Ovary (tissue), 7 donors: ENCODE measurements at regions not wholly inside any gene's neighbourhood (a gene's known extent, or its start where the extent isn't known, plus 50 kb on each side); places are given as distances from the start of the nearest gene placed in this dataset.

Experiments used
- DNase-seq, 5 donors: peaks; one replicate each; pipeline ENCODE4 v3.0.0-alpha.2; 2019 to 2020
- H3K27ac ChIP-seq, 2 donors: fragments of 200-600 bp; one replicate each; pipeline versions ENCODE4 v1.5.1 to v1.8.0; 2019 to 2022
- H3K27me3 ChIP-seq: fragments of 200-600 bp; one replicate; pipeline ENCODE4 v1.8.0; 2022
- H3K36me3 ChIP-seq: fragments of 200-600 bp; sonication (generic); one replicate; pipeline ENCODE4 v1.5.1; 2019
- H3K4me1 ChIP-seq: one replicate; pipeline ENCODE4 v1.8.1; 2013; ENCODE audit warnings: mild to moderate bottlenecking, moderate library complexity; ENCODE audit not compliant: insufficient read depth
- H3K4me3 ChIP-seq: fragments of 200-600 bp; sonication (generic); one replicate; pipeline ENCODE4 v1.5.1; 2017
- H3K9me3 ChIP-seq, 2 donors: fragments of 200-600 bp in 1 of 2; sonication (generic) in 1 of 2; one replicate each; pipeline versions ENCODE4 v1.5.1 to v1.8.1; 2013 to 2019; ENCODE audit warnings: mild to moderate bottlenecking in 1 of 2, moderate library complexity in 1 of 2
- CTCF ChIP-seq, 3 donors: fragments of 450-650 bp in 2 of 3; fragments of 200-600 bp in 1 of 3; IDR thresholded peaks; one replicate each; pipeline versions ENCODE4 v1.5.1 to v1.8.0; 2016 to 2022; ENCODE audit warnings: antibody characterized with exemption in 3 of 3, mild to moderate bottlenecking in 1 of 3
- EP300 ChIP-seq: sonication (generic); formaldehyde crosslinking; IDR thresholded peaks from one replicate; pipeline ENCODE4 v1.6.1; 2017; ENCODE audit warnings: antibody characterized with exemption
- POLR2A ChIP-seq: fragments of 450-650 bp; IDR thresholded peaks from one replicate; pipeline ENCODE4 v1.6.1; 2017; ENCODE audit warnings: antibody characterized with exemption, mild to moderate bottlenecking, moderate library complexity
- WGBS, 3 donors: extraction: QIAGEN DNeasy Blood & Tissue Kit in 1 of 3; methylation state at CpG; one replicate each; pipeline versions ENCODE4 v1.1.5 to v1.1.7; 2013 to 2017; 5-methylcytosine and 5-hydroxymethylcytosine counted together
- intact Hi-C, 4 donors: fragments of 100-400 bp; cut with DNase I; formaldehyde crosslinking; loops; one replicate each; pipeline versions ENCODE4 v1.11.0 to v1.15.1; 2022 to 2023
- donor health status: DM: no; HTN: no; CAD: no; lungs with moderate emphysema.
- donor health status: DM: no; HTN: no; CAD: no.
- donor health status: Bipolar disorder and iron deficiency.
- donor health status: DM: no; HTN: no; CAD: no.
- donor health status: DM: yes; HTN: yes; CAD: no.

DNA sequence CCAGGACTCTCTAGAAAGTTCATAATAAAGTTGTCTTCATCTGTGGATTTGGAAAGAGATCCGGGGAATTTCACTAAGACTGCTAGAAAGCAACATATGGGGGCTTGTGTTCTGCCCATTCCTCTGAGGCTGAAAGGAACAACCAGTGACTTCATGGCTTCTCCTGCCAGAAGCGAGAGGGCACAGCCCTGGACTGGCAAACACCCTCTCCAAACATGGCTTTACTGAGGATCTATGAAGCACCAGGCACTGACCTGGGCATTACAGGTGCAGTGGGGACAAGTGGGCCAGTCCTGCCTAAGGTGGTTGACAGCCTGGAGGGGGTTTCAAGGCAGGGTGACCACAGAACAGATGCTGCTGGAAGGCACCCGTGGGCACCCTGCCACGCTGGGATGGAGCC is 185.8 kb upstream of the GPR26 start:
- TF ChIP-seq CTCF (IDR thresholded peaks at IDR 0.05) (no peak), EP300 (no peak), POLR2A (no peak)
- Histone ChIP-seq H3K9me3 (no peaks in the 10 kb centered on the region), H3K36me3 (no peaks in the 10 kb centered on the region), H3K27me3 (no peaks in the 10 kb centered on the region), H3K27ac (no peak overlapping the region), H3K4me3 (no peak overlapping the region), H3K4me1 (no peaks in the 10 kb centered on the region)
- no peak for DNase-seq
- intact Hi-C loops, result no loop called here
- WGBS, 3 donors, result 88 to 94% (median 91%) methylated on average over 4 of the region's 4 CpGs

DNA sequence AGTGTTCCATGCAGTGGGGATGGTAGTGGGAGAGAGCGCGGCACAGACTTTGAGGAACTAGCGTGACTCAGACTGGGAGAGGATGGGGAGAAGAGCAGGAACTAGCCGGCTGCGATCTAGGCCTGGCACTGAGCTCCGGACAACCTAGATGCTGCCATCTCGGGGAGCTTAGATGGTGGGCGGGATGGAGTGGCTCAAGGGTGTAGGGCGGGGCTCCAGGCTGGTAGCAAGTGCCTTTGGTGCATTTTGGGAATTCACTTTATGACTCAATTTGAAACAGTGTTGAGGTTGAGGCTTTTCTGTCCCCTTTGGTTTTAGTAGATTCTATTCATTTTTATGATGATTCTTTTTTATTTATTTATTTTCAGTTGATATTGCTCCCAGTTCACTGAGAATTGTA is 185.3 kb upstream of the GPR26 start:
- H3K36me3 ChIP-seq, result no peaks in the 10 kb centered on the region
- 88 to 92% (median 89%) methylated on average over 9 of the region's 9 CpGs for WGBS, 3 donors
- H3K4me3 ChIP-seq, result no peak overlapping the region
- no peaks in the 10 kb centered on the region for H3K4me1 ChIP-seq
- no peak for TF ChIP-seq CTCF (IDR thresholded peaks at IDR 0.05)
- no peak for TF ChIP-seq POLR2A
- TF ChIP-seq EP300, result no peak
- no peaks in the 10 kb centered on the region for H3K27me3 ChIP-seq
- intact Hi-C loops, result no loop called here
- H3K27ac ChIP-seq, result no peak overlapping the region
- H3K9me3 ChIP-seq, result no peaks in the 10 kb centered on the region
- no peak for DNase-seq

DNA sequence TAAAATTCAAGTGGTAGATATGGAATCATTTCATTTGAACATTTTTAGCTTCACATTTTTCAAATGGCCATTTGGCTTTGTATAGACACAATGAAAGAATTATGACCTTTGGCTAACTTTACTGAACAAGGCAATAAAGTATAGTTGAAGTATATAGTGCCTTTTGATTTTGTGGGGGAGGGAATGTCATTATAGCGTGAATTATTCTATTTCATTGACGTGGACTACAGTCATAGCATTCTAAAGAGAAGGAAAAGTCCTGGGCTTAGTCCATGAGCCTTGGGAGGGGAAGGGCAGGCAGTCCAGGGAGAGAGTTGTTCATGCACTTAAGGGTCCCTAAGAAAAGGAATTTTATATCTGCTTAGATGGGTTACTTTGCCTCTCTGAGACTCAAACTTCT is 181.4 kb upstream of the GPR26 start:
- WGBS, 3 donors, result 36 to 50% (median 45%) methylated on average over 2 of the region's 2 CpGs
- intact Hi-C loops, result no loop called here
- Histone ChIP-seq H3K36me3 (no peaks in the 10 kb centered on the region), H3K4me1 (no peaks in the 10 kb centered on the region), H3K4me3 (no peak overlapping the region), H3K27me3 (no peaks in the 10 kb centered on the region), H3K27ac (no peak overlapping the region), H3K9me3 (no peaks in the 10 kb centered on the region)
- no peak for DNase-seq
- no peak for TF ChIP-seq POLR2A
- no peak for TF ChIP-seq EP300
- TF ChIP-seq CTCF (IDR thresholded peaks at IDR 0.05), result no peak

DNA sequence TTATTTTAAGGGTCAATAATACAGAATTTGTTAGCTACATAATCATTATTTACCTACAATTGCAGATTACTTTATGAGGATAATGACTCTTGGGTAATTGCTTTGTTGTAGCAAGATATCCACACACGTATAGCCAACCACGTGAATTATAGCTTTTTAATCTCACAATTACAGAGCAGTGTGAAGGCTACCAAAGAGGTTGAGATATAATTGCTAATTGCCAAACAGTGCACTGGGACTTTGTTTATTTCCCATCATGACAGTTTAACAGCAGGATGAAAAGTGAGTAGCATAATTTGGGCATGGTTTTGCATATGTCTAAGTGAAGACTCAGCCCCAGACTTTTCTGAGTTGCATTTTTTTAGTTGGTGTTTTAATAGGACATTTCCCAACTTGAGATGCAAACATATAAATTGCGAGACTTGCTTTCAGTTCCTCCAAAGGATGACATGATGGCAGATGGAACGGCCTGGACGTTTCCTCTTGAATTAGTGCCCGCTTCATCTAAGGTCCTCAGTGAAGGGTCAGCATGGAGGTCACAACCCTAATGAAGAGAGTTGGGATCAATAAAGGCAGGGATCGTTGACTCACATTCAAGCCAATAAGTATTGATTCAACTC is 180.7 kb upstream of the GPR26 start:
- no peaks in the 10 kb centered on the region for H3K27me3 ChIP-seq
- no peaks in the 10 kb centered on the region for H3K9me3 ChIP-seq
- H3K36me3 ChIP-seq, result no peaks in the 10 kb centered on the region

More for the DNA sequence above, 180.7 kb upstream of the GPR26 start:
- 48 to 65% (median 51%) methylated on average over 7 of the region's 7 CpGs for WGBS, 3 donors
- TF ChIP-seq CTCF (IDR thresholded peaks at IDR 0.05) (no peak), EP300 (no peak), POLR2A (no peak)
- Histone ChIP-seq H3K27ac (no peak overlapping the region), H3K4me3 (no peak overlapping the region), H3K4me1 (no peaks in the 10 kb centered on the region)
- DNase-seq, result no peak
- intact Hi-C loops, result no loop called here
